Thymus (tissue), 11 donors: ENCODE measurements at regions not wholly inside any gene's neighbourhood (a gene's known extent, or its start where the extent isn't known, plus 50 kb on each side); places are given as distances from the start of the nearest gene placed in this dataset.

ENCODE experiments used
- DNase-seq, 9 donors: peaks; one replicate each; pipeline ENCODE4 v3.0.0-alpha.2; 2013; ENCODE audit warnings: low spot score in 9 of 9, low read depth in 6 of 9, missing footprints in 1 of 9
- H3K27ac ChIP-seq, 2 donors: one replicate each; pipeline ENCODE4 v1.5.1; 2013; ENCODE audit warnings: control low read depth in 1 of 2, low read depth in 1 of 2, low read length in 1 of 2, mild to moderate bottlenecking in 1 of 2, moderate library complexity in 1 of 2
- H3K27me3 ChIP-seq, 2 donors: one replicate each; pipeline ENCODE4 v1.5.1; 2013; ENCODE audit warnings: low read length in 1 of 2; ENCODE audit not compliant: control insufficient read depth in 2 of 2, insufficient read depth in 1 of 2
- H3K36me3 ChIP-seq, 2 donors: one replicate each; pipeline ENCODE4 v1.5.1; 2013; ENCODE audit warnings: low read length in 1 of 2, mild to moderate bottlenecking in 1 of 2, moderate library complexity in 1 of 2; ENCODE audit not compliant: control insufficient read depth in 2 of 2, insufficient read depth in 2 of 2
- H3K4me1 ChIP-seq, 2 donors: one replicate each; pipeline ENCODE4 v1.5.1; 2013; ENCODE audit warnings: low read length in 2 of 2; ENCODE audit not compliant: control insufficient read depth in 2 of 2, insufficient read depth in 2 of 2
- H3K4me3 ChIP-seq, 2 donors: one replicate each; pipeline ENCODE4 v1.5.1; 2013; ENCODE audit warnings: low read length in 2 of 2, control low read depth in 1 of 2, mild to moderate bottlenecking in 1 of 2
- H3K9me3 ChIP-seq, 2 donors: one replicate each; pipeline ENCODE4 v1.5.1; 2013; ENCODE audit warnings: low read length in 1 of 2, mild to moderate bottlenecking in 1 of 2; ENCODE audit not compliant: control insufficient read depth in 2 of 2, insufficient read depth in 1 of 2
- WGBS: extraction: QIAGEN DNeasy Blood & Tissue Kit; methylation state at CpG from one replicate; pipeline ENCODE4 v1.1.7; 2013; 5-methylcytosine and 5-hydroxymethylcytosine counted together
- donor health status: healthy.

- Histone ChIP-seq H3K36me3 (no peaks in the 10 kb centered on the region), H3K27ac (no peak overlapping the region), H3K4me3 (no peak overlapping the region), H3K9me3 (peaks cover 0 to 1% of the 10 kb centered on the region in 2 donors), H3K27me3 (no peaks in the 10 kb centered on the region), H3K4me1 (no peaks in the 10 kb centered on the region)
- DNase-seq: no peak
- WGBS: 83% methylated on average over 6 of the region's 6 CpGs
Observed at GRCh38 chr20:51160821-51161220, 137.9 kb upstream of the KCNG1 start.

GRCh38 chr20:51159981-51160380, 137.1 kb upstream of the KCNG1 start:
- Histone ChIP-seq H3K4me3 (no peak overlapping the region), H3K4me1 (no peaks in the 10 kb centered on the region), H3K27ac (no peak overlapping the region), H3K36me3 (no peaks in the 10 kb centered on the region), H3K27me3 (no peaks in the 10 kb centered on the region), H3K9me3 (peaks cover 0 to 1% of the 10 kb centered on the region in 2 donors)
- WGBS: 74% methylated on average over 2 of the region's 2 CpGs
- DNase-seq: no peak

- 85% methylated on average over 8 of the region's 8 CpGs for WGBS
- no peak overlapping the region for H3K4me3 ChIP-seq
- H3K36me3 ChIP-seq: no peaks in the 10 kb centered on the region
- no peak for DNase-seq
- H3K4me1 ChIP-seq: no peaks in the 10 kb centered on the region
- H3K27ac ChIP-seq: no peak overlapping the region
- H3K27me3 ChIP-seq: no peaks in the 10 kb centered on the region
- peaks cover 0 to 1% of the 10 kb centered on the region in 2 donors for H3K9me3 ChIP-seq
Observed at GRCh38 chr20:51159303-51159702, 136.4 kb upstream of the KCNG1 start.

GRCh38 chr20:51158226-51158625, 135.3 kb upstream of the KCNG1 start:
- H3K27ac ChIP-seq: no peak overlapping the region
- H3K4me3 ChIP-seq: no peak overlapping the region
- H3K27me3 ChIP-seq: no peaks in the 10 kb centered on the region
- H3K36me3 ChIP-seq: no peaks in the 10 kb centered on the region
- no peaks in the 10 kb centered on the region for H3K4me1 ChIP-seq
- WGBS: 90% methylated on average over 7 of the region's 7 CpGs
- H3K9me3 ChIP-seq: peaks cover 0 to 1% of the 10 kb centered on the region in 2 donors
- DNase-seq: no peak

GRCh38 chr20:51156041-51156982, 133.4 kb upstream of the KCNG1 start:
- 47% methylated on average over 17 of the region's 17 CpGs for WGBS
- no peaks in the 10 kb centered on the region for H3K27me3 ChIP-seq
- no peaks in the 10 kb centered on the region for H3K36me3 ChIP-seq
- H3K4me3 ChIP-seq: no peak overlapping the region
- H3K27ac ChIP-seq: no peak overlapping the region
- H3K4me1 ChIP-seq: no peaks in the 10 kb centered on the region
- H3K9me3 ChIP-seq: peaks cover 0 to 1% of the 10 kb centered on the region in 2 donors
- DNase-seq: no peak

- no peak for DNase-seq
- Histone ChIP-seq H3K27ac (no peak overlapping the region), H3K9me3 (no peaks in the 10 kb centered on the region), H3K4me3 (no peak overlapping the region), H3K36me3 (no peaks in the 10 kb centered on the region), H3K27me3 (no peaks in the 10 kb centered on the region), H3K4me1 (no peaks in the 10 kb centered on the region)
- 94% methylated on average over 19 of the region's 19 CpGs for WGBS
Observed at GRCh38 chr20:51154708-51155690, 132.1 kb upstream of the KCNG1 start.

GRCh38 chr20:51153867-51154707, 131.2 kb upstream of the KCNG1 start:
- H3K9me3 ChIP-seq: no peaks in the 10 kb centered on the region
- H3K4me3 ChIP-seq: no peak overlapping the region
- WGBS: 93% methylated on average over 6 of the region's 6 CpGs
- no peaks in the 10 kb centered on the region for H3K36me3 ChIP-seq
- no peak for DNase-seq
- H3K27me3 ChIP-seq: no peaks in the 10 kb centered on the region
- no peaks in the 10 kb centered on the region for H3K4me1 ChIP-seq
- H3K27ac ChIP-seq: no peak overlapping the region

GRCh38 chr20:51148941-51149340, 126.0 kb upstream of the KCNG1 start:
- 99% methylated on average over 2 of the region's 2 CpGs for WGBS
- Histone ChIP-seq H3K4me1 (no peaks in the 10 kb centered on the region), H3K27me3 (no peaks in the 10 kb centered on the region), H3K36me3 (no peaks in the 10 kb centered on the region), H3K9me3 (no peaks in the 10 kb centered on the region), H3K4me3 (no peak overlapping the region), H3K27ac (no peak overlapping the region)
- DNase-seq: no peak
